ENCODE measurements at regions not wholly inside any gene's neighbourhood (a gene's known extent, or its start where the extent isn't known, plus 50 kb on each side); places are given as distances from the start of the nearest gene placed in this dataset.

- ChIA-PET RAD21 (ENCODE audit: unreplicated experiment) (no interaction called here), CTCF (no interaction called here), SMC1A (ENCODE audit: uncharacterized antibody, unreplicated experiment) (no interaction called here), POLR2A (no interaction called here)
- Histone ChIP-seq H3K4me2 (ENCODE audit: control insufficient read depth, insufficient read depth) (no peak overlapping the region), H3K9me3 (replicated peaks; ENCODE audit: control insufficient read depth, insufficient read depth, low read length) (no peaks in the 10 kb centered on the region), H4K20me1 (ENCODE audit: control insufficient read depth, insufficient read depth) (no peaks in the 10 kb centered on the region), H3K4me3 (no peak overlapping the region), H3K27ac (ENCODE audit: control insufficient read depth, insufficient read depth) (no peak overlapping the region), H3K36me3 (ENCODE audit: control insufficient read depth in 2 of 2, insufficient read depth in 2 of 2, low read length in 1 of 2) (no peaks in the 10 kb centered on the region), H3K27me3 (replicated peaks in 1 of 2; ENCODE audit: control insufficient read depth in 2 of 2, insufficient read depth in 2 of 2, low read length in 1 of 2) (no peaks in the 10 kb centered on the region), H3K4me1 (ENCODE audit: control insufficient read depth, insufficient read depth, low read length) (no peaks in the 10 kb centered on the region), H3K9ac (ENCODE audit: control insufficient read depth, insufficient read depth, low read length) (no peak overlapping the region), H2AFZ (ENCODE audit: control insufficient read depth, low read depth, low read length) (no peak overlapping the region), H3K79me2 (ENCODE audit: control insufficient read depth, insufficient read depth, low read length) (no peaks in the 10 kb centered on the region)
- in situ Hi-C loops (cut with MboI) = no loop called here
- DNase-seq (ENCODE audit: low read depth, low spot score) (no peak), ATAC-seq (no peak), FAIRE-seq (no peak)
- no TSS peak for BruUV-seq (replicated peaks)
- no peak for TF ChIP-seq HDGF (IDR thresholded peaks at IDR 0.05)
- no peak for TF ChIP-seq RB1 (IDR thresholded peaks at IDR 0.05; ENCODE audit: borderline replicate concordance)
- TF ChIP-seq, protein P1, sequence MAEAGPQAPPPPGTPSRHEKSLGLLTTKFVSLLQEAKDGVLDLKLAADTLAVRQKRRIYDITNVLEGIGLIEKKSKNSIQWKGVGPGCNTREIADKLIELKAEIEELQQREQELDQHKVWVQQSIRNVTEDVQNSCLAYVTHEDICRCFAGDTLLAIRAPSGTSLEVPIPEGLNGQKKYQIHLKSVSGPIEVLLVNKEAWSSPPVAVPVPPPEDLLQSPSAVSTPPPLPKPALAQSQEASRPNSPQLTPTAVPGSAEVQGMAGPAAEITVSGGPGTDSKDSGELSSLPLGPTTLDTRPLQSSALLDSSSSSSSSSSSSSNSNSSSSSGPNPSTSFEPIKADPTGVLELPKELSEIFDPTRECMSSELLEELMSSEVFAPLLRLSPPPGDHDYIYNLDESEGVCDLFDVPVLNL (IDR thresholded peaks at IDR 0.05; ENCODE audit: low read depth, low read length) = no peak
- no peak for TF ChIP-seq SUZ12 (IDR thresholded peaks at IDR 0.05; ENCODE audit: unreplicated experiment)
- TF ChIP-seq, protein P2, sequence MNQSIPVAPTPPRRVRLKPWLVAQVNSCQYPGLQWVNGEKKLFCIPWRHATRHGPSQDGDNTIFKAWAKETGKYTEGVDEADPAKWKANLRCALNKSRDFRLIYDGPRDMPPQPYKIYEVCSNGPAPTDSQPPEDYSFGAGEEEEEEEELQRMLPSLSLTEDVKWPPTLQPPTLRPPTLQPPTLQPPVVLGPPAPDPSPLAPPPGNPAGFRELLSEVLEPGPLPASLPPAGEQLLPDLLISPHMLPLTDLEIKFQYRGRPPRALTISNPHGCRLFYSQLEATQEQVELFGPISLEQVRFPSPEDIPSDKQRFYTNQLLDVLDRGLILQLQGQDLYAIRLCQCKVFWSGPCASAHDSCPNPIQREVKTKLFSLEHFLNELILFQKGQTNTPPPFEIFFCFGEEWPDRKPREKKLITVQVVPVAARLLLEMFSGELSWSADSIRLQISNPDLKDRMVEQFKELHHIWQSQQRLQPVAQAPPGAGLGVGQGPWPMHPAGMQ (IDR thresholded peaks at IDR 0.05; ENCODE audit: borderline replicate concordance) = no peak
- no peak for TF ChIP-seq MXI1 (IDR thresholded peaks at IDR 0.05; ENCODE audit: low read depth, low read length)
- no peak for TF ChIP-seq ZNF207 (IDR thresholded peaks at IDR 0.05; ENCODE audit: borderline replicate concordance)
- TF ChIP-seq IRF3 (IDR thresholded peaks at IDR 0.05) = no peak
- TF ChIP-seq TARDBP (IDR thresholded peaks at IDR 0.05; ENCODE audit: borderline replicate concordance) = no peak
- no peak for TF ChIP-seq SMAD5 (IDR thresholded peaks at IDR 0.05; ENCODE audit: low read depth)
- no peak for TF ChIP-seq TCF12 (IDR thresholded peaks at IDR 0.05; ENCODE audit: low read depth, low read length)
- TF ChIP-seq MEF2A (IDR thresholded peaks at IDR 0.05; ENCODE audit: insufficient read depth, low read depth, low read length) = no peak
- no peak for TF ChIP-seq BRCA1 (IDR thresholded peaks at IDR 0.05; ENCODE audit: low read depth, low read length)
- TF ChIP-seq ZZZ3 (IDR thresholded peaks at IDR 0.05; ENCODE audit: control insufficient read depth, insufficient read length, low read depth) = no peak
- TF ChIP-seq RAD21 (IDR thresholded peaks at IDR 0.05; ENCODE audit: insufficient read depth, low read depth, low read length) = no peak
- intact Hi-C loops (cut with micrococcal nuclease; ENCODE audit: unreplicated experiment) = no loop called here
- WGBS (ENCODE audit: insufficient coverage, insufficient replicate concordance, low lambda C conversion rate, missing lambda C conversion rate) = 0% methylated on average over 2 of the region's 2 CpGs
Measured at GRCh38 chr3:83457551-83457950, 1501.2 kb upstream of the CADM2 start.

Measured in GM12878 (cell line).